H1 (cell line): ENCODE measurements at regions not wholly inside any gene's neighbourhood (a gene's known extent, or its start where the extent isn't known, plus 50 kb on each side); places are given as distances from the start of the nearest gene placed in this dataset.

Source experiments
- CHD7 ChIP-seq: fragments of 300-600 bp; sonication (generic); IDR thresholded peaks from 2 replicates; pipeline ENCODE4 v1.7.1; 2012; ENCODE audit warnings: low read length, moderate library complexity, mild to moderate bottlenecking, inconsistent platforms; ENCODE audit not compliant: insufficient replicate concordance
- KDM1A ChIP-seq: fragments of 200-600, 300-600 bp; sonication (generic); IDR thresholded peaks from 2 replicates; pipeline ENCODE4 v1.7.1; 2016; ENCODE audit warnings: mild to moderate bottlenecking, low read length, borderline replicate concordance

- TF ChIP-seq CHD7 (no peak), KDM1A (no peak)
Measured at GRCh38 chr4:103364083-103364482, 165.9 kb upstream of the CENPE start (continued).
